ENCODE measurements at regions not wholly inside any gene's neighbourhood (a gene's known extent, or its start where the extent isn't known, plus 50 kb on each side); places are given as distances from the start of the nearest gene placed in this dataset.
"Not testable (repeated sequence)": the region's sequence is repeated elsewhere in the genome, so short reads cannot be mapped to it uniquely, and the experiment has no call there.

- DNase-seq: no peak
These were observed 324.1 kb upstream of the NPSR1 start for GRCh38 chr7:34333925-34334324.

DNA sequence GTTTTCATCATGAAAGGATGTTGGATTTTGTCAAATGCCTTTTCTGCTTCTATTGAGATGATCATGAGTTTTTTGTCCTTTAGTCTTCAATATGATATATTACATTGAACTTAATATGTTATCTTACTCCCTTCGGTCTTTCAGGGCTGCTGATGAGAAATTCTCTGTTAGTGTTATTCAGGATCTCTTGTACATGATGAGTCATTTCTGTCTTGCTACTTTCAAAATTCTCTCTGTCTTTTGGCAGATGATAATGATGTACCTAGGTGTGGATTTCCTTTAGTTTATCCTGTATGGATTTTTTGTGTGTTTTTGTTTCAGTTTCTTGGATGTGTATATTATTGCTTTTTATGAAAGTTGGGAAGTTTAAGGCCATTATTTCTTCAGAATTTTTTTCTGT, 320.9 kb upstream of the NPSR1 start:
- DNase-seq: no peak

- no peak for DNase-seq
These were observed 319.0 kb upstream of the NPSR1 start for GRCh38 chr7:34338961-34339526.

DNA sequence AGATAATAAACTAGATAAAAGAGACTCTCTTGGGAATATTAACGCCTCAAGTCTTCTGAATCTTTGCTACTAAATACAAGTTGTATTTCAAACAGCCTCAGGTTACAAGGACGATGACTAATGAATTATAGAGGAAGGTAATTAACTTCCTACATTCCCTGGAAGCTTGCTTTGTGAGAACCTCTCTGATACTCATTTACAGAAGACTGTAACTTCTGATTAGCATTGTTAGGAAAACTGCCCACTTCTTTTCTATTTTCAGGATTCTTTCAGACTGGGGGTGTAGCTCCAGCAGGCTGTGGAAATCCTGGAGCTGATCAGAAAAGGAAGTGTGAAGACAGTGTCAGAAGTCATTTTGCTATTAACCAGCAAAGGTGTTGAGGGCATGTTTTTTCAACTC, 316.7 kb upstream of the NPSR1 start:
- no peak for DNase-seq

DNA sequence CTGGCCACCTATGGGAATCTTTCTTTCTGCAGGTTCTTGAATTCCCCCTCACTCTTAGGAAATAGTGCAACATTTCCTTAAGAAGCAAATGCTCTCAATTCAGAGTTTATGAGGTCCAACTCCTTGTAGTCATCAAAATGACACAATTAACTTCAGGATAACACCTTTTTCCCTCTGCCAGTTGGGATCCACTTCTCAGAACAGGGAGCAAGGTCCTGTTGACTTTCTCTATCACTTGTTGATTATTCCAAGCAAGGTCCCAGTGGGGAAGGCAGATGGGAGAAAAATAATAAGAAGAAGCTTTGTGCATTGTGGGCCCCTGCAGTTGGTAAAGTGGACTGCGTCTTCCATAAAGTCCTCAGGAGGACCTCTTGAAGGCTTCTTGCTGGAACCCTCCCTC, 315.6 kb upstream of the NPSR1 start:
- no peak for DNase-seq

DNA sequence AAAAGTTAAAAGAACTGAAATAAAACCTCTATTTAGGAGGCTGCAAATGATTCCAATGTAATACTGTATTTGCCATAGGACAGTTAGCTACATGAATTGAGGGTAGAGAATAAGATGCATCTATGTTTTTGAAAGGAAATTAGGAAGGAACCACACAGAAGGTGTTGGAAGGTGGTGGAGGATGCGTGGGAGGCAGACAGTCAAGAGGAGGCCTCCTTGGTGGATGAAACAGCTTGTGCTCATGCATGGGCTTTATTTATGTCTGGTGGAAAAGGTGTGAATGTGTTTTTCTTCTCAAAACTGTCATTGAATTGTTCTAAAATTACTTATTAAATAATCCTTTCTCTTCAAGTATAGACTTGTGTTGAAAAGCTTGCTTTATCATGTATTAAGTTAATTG, 314.4 kb upstream of the NPSR1 start:
- DNase-seq: no peak

GRCh38 chr7:34354011-34354410, 304.0 kb upstream of the NPSR1 start:
- no peak for DNase-seq

DNA sequence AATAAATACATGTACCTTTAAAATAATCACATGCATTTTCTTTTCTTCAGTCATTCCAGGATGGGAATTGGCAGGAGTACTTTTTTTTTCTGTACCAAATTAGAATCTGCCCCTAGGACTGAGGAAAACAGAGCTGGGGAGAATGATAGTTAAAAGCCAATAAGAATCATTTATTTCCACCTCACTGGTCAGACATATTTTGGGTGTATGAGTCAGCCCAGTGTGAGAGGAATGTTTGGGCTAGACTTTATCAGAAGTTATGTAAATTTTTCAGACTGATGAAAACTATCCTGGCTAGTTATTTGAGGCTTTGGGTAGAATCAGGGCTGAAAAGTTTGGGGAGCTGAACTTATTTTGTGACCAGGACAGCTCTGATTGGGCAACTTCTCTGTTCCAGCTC, 303.1 kb upstream of the NPSR1 start:
- DNase-seq: no peak

DNA sequence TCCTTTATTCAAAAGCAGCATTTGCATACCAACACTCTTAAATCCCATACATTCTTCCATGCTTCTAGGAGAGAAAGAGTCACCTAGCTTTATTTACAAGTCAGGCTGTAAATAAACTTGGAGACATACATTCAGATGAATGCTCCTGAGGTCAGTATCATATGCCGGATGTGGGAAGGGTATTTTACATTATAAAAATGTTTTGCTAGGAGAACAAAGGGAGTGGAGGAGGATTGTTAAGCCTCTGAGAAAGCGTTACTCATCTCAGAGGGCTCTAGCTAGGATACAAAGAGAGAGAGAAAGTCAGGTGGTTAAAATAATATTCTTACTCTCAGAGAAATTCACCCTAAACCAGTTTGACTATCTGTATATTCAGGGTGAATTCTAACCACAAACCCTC, 300.9 kb upstream of the NPSR1 start:
- DNase-seq: no peak

DNA sequence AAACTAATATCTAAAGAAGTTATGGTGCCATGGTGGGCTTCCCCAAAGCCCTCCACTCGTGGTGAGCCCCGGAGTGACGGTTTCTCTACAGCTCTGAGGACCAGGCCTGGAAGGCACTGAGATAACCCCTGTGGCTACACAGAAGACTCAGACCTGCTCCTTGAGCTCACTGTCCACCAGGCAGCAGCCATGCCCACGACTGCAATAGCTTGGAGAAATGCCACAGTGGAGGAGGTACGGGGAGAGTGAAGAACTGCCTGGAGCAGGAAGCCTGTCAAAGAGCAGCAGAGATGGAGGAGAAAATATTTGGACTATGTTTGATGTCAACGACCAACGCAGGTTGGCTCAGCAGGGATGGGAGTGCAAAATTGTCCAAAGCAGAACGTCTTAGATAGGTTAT, 300.1 kb upstream of the NPSR1 start:
- no peak for DNase-seq

GRCh38 chr7:34358578-34358977, 299.4 kb upstream of the NPSR1 start:
- DNase-seq: not testable (repeated sequence)

DNA sequence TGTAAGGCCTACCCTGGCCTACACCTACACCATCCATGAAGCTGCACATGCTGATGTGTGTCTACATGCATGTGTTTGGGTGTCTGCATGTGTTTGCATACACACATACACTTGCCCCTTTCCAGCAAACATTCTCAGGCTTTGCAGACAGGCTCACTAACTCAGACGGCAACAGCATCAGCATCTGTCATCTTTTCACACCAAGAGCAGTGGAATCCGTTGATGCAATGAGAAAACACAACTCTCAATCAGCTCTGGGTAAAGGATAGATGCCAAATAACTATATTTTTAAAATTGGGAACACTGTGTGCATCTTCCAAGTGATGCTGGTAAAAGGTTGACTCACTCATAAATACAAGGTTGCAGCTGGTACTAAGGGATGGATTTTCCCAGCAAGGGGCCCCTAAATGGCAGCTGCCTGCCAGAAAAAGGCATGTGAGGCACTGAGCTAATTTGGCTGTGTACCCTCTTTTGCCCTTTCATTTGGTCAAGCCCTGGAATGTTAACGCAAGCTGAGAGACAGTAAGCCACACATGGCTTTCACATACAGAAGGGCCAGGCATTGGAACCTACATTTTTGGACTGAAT, 296.3 kb upstream of the NPSR1 start:
- DNase-seq: no peak

DNA sequence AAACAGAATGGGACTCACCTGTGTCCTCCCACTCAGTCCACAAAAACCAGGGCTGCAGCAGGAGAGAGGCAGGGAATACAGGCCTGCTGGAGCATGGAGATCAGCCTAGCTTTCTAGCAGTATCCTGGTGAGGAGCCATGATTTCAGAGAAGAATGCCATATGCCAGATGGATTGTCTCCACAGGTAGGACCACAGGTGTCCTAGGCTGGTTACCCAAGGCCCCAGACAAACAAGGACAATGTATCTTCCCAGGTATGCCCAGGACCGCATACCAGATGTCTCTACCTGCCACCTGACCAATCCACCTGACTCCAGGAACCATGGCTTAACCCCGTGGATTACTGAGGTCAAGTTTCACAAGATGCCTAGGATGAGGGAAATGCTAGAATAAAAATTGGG, 295.4 kb upstream of the NPSR1 start:
- no peak for DNase-seq

GRCh38 chr7:34364130-34364529, 293.9 kb upstream of the NPSR1 start:
- DNase-seq: no peak

DNA sequence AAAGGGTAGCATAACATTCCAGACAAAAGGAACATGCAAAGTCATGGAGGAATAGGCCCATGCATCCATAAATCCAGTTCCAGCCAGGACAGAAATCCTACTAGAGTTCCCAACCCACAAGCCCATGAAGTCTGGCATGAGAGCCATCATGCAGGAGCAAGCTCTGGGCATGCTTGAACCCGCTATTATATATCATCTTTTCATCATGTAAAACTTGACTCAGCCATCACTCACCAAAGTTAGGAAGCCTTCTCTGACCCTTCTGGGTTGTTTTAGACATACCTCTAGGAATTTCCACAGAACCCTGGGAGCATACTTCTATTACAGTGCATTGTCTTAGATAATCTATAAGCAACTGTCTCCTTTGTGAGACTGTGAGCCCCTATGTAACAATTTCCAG, 293.0 kb upstream of the NPSR1 start:
- no peak for DNase-seq

- DNase-seq: no peak
These were observed 292.4 kb upstream of the NPSR1 start for GRCh38 chr7:34365611-34366010.

DNA sequence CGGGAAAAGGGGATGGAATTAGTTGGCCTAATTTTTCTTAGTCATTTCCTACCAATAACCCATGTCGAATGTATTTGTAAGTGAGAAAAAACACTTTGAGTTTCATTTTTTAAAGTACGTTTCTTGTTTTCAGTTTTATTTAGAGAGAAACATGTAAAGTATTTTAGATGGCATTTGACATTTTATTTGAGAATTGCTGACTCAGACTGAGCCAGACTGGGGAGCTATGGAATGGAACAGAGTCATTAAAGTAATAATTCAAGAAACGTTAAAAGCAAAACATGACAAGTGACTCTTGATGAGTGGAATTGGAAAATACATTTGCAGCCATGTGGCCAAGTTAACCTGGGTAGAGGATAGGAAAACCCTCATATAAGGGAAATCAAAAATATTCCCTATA, 286.1 kb upstream of the NPSR1 start:
- no peak for DNase-seq

- DNase-seq: no peak
These were observed 284.1 kb upstream of the NPSR1 start for GRCh38 chr7:34373940-34374339.

- no peak for DNase-seq
These were observed 275.7 kb upstream of the NPSR1 start for GRCh38 chr7:34382166-34382893.

DNA sequence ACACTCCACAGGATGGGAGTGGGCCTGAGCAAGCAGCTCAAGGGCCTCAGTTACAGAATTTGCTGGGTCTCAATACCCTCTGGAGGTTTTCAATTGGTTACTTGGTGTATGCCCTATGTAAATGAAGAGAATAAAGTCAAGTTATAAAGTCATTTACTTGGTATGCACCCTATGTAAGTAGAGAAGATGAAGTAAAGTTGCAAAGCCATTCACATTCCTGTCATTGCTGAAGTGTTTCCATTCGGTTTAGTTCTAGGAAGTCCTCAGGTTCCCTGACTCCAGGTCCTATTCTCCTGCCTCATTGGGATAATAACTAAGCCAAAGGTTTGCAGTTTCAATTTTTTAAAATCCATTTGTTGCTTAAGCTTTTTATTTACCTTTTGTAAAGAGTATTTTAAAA, 272.6 kb upstream of the NPSR1 start:
- DNase-seq: no peak

GRCh38 chr7:34389332-34390078, 268.5 kb upstream of the NPSR1 start:
- no peak for DNase-seq

- DNase-seq: no peak
These were observed 267.9 kb upstream of the NPSR1 start for GRCh38 chr7:34390103-34390502.

GRCh38 chr7:34392972-34393371, 265.0 kb upstream of the NPSR1 start:
- DNase-seq: no peak

DNA sequence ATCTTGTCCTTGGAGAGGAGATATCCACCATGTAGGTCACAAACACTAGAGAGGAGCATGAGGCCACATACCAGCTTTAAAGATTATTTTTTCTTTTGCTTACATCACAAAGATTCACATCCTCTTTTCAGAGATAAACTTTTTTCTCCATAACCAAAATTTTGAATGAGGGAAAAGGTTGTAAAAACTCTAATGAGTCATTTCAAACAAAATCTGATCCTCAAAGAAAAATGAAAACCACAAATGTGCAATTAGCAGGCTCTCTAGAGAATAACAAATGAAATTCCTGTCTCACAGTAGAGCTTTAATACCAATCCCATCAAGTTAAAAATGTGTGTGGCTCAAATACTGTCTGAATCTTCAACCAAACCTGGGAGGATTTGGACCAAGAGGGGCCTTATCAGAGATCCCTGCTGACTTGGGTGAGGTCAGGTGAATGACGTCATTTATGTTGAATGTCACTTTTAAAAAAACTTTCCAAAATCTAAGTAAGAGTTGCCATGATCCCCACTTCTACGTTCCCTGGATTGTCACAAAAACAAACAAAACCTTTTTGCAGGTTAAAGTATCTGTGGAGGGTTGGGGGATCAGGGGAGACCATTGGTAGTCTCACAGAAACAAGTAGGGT, 261.5 kb upstream of the NPSR1 start:
- DNase-seq: no peak
